Glomerular visceral epithelial cell (primary cell): ENCODE measurements at regions not wholly inside any gene's neighbourhood (a gene's known extent, or its start where the extent isn't known, plus 50 kb on each side); places are given as distances from the start of the nearest gene placed in this dataset.

ENCODE experiments used
- DNase-seq: peaks from one replicate; pipeline ENCODE4 v3.0.0-alpha.2; 2016; ENCODE audit errors: extremely low spot score

- no peak for DNase-seq
These were observed 321.2 kb upstream of the FANCL start for GRCh38 chr2:58562276-58562675.

DNA sequence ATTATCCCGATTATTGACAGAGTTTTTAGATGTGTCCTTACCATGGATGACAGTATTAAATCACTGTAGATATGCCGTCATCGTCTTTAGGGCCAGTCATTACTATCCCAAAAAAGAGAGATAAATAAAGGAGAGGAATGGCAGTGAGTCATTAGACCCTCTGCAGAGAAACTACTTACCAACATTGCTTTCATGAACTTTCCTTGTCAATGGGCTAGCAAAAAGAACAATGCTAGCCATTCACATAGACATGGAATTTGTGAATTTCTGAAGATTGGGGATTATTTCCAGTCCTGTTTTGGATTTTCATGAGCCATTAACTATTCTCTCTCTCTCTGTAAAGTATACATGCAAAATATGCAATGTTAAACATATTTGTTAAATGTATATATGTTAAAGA is 319.4 kb upstream of the FANCL start:
- no peak for DNase-seq

DNA sequence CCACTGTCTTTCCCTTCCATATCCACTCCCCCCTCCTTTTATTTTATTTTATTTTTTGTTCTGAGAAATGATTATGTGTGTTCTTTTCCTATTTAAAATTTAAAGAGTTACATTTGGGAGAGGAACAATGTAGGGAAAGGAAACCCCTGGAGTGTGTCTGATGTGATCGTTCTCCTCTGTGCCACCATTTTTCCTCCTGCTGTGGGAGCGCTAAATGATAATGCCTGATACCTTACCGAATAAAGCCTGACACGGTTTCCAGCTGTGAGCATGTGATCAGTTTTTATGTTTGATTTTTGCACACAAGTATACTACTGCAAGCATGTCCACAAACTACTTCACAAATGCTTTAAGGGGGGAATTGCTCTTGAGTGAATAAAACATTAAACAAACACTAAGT is 317.8 kb upstream of the FANCL start:
- no peak for DNase-seq

DNA sequence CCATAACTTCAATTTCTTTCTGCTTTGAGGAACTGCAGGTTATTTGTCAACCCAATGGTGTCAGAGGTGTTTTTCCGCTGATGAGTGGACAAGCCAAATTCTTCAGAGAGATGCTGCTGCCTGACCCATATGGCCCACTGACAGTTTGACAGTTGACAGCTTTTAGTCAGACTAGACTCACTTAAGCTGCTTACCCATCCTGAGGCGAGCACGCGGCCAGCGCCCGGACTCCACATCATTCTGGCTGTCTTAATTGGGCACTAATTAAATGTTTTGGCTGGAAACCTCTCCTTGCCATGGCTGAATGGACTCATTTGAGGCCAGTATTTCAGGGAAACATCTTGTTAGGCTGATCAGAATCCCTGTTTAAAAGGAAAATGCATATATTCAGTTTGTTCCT is 316.1 kb upstream of the FANCL start:
- no peak for DNase-seq

GRCh38 chr2:58553937-58554336 is 312.8 kb upstream of the FANCL start:
- no peak for DNase-seq

DNA sequence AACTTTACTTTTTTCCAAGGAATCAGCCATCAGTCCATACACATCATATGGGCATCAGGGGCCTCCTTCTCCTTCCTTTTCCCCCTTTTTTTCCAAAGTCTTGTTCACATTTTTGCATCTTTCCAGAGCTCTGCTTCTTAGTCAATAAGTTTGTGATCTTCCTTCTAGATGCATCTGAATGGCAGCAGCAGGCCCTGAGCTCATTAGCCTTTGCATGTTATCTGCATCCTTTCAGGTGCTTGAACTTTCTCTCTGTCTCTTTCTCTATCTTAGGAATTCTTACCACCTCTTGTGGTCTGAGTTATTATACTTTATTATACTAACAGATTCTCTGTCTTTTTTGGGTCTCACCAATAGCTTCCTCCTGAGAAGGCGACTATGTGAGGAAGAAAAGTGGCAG is 312.4 kb upstream of the FANCL start:
- no peak for DNase-seq

- DNase-seq: no peak
These were observed 304.5 kb upstream of the FANCL start for GRCh38 chr2:58545300-58546280.

GRCh38 chr2:58543442-58543841 is 302.3 kb upstream of the FANCL start:
- no peak for DNase-seq

DNA sequence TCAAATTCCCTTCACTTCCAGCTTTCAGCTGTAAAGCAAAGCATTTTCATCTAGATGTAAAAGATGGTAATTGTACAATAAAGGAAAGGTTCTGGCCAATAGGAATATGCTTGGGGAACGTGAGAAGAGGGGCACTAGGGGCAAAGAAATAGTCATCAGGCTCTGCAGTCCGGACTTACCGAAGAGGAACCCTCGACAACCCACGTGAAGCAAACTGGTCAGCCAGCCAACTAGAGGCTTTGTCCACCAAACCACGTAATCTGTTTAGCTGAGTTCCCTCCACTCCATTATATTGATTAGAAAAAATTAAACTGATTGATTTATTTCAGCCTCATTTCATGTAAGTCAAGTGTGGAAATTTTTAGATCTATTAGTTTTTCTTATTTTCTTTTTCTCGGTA is 300.4 kb upstream of the FANCL start:
- no peak for DNase-seq

- DNase-seq: no peak
These were observed 299.6 kb upstream of the FANCL start for GRCh38 chr2:58540681-58541080.

DNA sequence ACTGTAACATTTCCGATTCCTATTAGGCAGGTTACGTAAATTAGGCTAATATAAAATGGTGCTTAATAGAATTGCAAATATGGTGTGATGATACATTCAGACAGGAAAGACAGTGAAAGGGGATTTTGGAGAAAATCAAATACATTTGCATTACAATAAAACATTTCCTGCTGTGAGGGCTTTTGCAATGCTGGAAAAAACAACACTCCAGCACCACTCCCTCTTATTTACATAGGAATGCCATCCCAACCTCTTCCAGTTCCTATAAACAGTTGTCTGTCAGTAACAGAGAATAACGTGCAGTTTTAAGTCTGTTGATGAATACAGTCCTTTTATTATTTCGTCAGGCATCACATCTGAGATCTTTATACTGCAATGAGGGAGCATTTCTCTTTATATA is 298.8 kb upstream of the FANCL start:
- DNase-seq: no peak

GRCh38 chr2:58535990-58536389 is 294.9 kb upstream of the FANCL start:
- no peak for DNase-seq

DNA sequence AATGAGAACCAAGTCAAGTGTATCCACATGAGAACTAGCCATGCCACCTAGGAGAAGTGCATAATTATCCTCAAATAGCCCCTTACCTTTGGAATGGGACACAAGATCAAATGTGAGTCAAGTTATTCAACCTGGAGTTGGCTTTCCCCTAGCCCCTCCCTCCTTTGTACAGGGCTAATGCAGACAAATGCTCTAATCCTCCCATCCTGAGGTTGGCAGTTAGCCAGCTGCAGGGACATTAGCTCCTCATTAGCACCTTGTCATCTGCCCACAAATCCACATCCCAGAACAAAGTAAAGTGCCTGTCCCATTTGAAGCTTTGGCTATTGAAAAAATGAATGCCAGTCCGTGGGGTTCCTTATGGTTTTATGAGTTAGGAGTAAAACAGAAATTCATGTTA is 294.1 kb upstream of the FANCL start:
- DNase-seq: no peak

DNA sequence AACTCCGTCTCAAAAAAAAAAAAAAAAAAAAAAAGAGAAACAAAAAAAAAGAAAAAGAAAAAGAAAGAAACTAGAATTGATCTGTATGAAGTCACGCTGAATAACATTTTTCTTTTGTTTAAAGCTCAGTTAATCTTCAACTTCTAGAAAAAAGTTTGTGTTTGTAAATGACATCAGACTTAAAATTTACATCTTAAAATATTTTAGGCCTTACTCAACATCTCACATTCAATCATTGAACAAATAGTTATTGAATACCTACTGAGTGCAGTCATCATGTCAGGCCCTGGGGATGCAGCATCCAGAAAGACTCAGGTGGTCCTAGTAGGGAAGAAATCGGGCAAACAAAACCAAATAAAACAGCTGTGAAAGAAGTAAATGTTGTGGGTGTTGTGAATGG is 292.3 kb upstream of the FANCL start:
- no peak for DNase-seq

DNA sequence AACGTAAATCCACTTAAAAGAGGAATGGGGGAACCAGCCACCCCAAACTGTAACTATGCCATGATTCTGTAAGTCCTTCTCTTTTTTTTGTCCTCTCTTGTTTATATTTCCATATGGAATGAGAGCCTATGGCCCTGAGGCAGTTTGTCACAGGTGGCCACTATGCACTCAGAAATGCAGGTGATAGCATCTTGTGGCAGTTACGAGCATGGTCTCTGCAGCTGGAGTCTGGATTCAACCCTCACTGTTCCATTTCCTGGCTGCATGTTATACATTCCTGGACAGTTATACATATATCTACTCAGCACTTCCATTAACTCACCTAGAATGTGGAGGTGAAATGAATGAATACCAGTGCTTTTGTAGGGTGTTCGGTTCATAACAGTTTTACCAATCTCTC is 291.5 kb upstream of the FANCL start:
- no peak for DNase-seq

DNA sequence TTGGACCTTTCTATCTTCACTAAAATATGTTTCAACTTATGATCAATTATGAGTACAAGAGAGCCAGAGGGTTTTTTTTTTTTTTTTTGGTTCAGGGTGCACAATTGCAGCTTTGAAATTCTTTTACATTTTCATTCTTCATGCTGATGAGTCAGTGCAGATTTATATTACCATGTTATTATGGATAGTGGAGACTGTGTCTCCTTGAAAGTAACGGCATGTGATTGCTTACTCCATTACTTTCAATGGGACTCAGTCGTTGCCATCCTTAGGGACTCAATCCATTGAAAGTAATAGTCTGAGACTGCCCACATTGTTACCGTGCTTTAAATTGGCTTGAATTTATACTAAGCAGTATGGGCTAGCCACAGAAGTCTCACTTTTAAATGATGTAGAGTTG is 286.5 kb upstream of the FANCL start:
- no peak for DNase-seq

DNA sequence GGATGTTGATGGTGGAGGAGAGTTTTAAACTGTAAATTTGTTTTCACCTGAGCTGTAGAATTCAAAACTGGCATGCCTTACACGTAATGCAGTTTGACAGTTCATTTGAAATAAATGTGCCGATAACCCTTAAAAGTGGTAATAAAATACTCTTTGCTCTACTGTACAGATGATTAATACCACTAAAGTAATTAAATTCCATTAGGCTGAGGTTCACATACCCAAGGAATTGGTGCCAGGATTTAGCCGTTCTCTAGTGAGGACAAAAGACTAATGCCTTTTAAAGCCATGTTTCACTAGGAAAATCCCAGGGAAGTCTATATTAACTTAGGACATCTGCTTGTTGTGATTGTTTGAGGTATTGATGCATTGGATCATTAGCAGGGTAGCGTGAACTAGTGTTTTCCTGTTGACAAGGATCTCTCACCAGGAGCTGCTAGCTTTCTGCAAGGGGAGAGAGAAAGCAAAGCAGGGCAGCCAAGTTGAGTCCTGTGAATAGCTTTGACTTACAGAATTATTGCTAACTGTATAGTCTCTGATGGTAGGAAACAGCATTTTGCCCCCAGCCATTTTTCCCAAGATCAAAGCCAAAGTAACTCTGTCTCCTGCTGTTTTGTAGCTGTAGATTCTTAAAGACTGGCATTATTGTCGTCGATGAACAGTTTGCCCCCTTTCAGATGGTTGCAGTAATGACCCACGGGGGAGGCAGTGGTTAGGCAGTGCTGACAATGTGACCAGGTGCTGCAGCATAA is 280.9 kb upstream of the FANCL start:
- DNase-seq: no peak

GRCh38 chr2:58520903-58521302 is 279.8 kb upstream of the FANCL start:
- DNase-seq: no peak

DNA sequence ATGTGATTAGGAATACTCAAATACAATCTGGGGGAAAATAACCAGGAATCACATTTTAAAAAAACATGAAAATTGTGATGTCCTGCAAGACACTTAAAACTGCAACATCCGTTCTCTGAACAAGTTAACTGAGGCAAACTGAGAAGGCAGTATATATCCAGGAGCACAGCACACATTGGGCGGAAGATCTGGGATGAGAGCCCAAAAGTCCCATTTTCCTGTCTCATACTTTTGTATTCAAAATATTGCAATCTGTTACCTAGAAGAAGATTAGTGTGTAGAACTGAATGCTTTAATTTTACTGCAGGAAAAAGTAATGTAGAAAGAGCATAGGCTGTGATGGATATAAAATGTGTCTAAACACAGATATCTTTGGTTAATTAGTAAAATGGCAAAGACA is 276.8 kb upstream of the FANCL start:
- no peak for DNase-seq

GRCh38 chr2:58516695-58517094 is 275.6 kb upstream of the FANCL start:
- no peak for DNase-seq

GRCh38 chr2:58515827-58516573 is 274.9 kb upstream of the FANCL start:
- no peak for DNase-seq

GRCh38 chr2:58514252-58514651 is 273.1 kb upstream of the FANCL start:
- no peak for DNase-seq
